Kidney (tissue), 13 donors: ENCODE measurements at regions not wholly inside any gene's neighbourhood (a gene's known extent, or its start where the extent isn't known, plus 50 kb on each side); places are given as distances from the start of the nearest gene placed in this dataset.

Experiments used
- DNase-seq, 5 donors: peaks; one replicate each; pipeline ENCODE4 v3.0.0-alpha.2; 2013 to 2020
- FAIRE-seq: peaks from 2 replicates; lab custom pipeline; 2012; peaks lifted over from hg19 to GRCh38; lab: Jason Lieb, UNC
- H3K27ac ChIP-seq, 2 donors: one replicate each; pipeline ENCODE4 v1.7.0; 2013; ENCODE audit warnings: low read depth in 2 of 2, low read length in 2 of 2, inconsistent platforms in 1 of 2
- H3K27me3 ChIP-seq: one replicate; pipeline ENCODE4 v1.7.1; 2013; ENCODE audit warnings: low read length, inconsistent platforms; ENCODE audit not compliant: control insufficient read depth, insufficient read depth
- H3K36me3 ChIP-seq, 3 donors: one replicate each; pipeline versions ENCODE4 v1.7.0 to v1.7.1; 2013; ENCODE audit warnings: low read length in 3 of 3, control low read depth in 1 of 3, inconsistent platforms in 1 of 3; ENCODE audit not compliant: insufficient read depth in 3 of 3, control insufficient read depth in 2 of 3
- H3K4me1 ChIP-seq, 3 donors: one replicate each; pipeline versions ENCODE4 v1.7.0 to v1.7.1; 2013; ENCODE audit warnings: low read length in 3 of 3, inconsistent platforms in 1 of 3, low read depth in 1 of 3; ENCODE audit not compliant: control insufficient read depth in 2 of 3, insufficient read depth in 2 of 3
- H3K4me3 ChIP-seq, 3 donors: one replicate each; pipeline versions ENCODE4 v1.7.0 to v1.8.1; 2013; ENCODE audit warnings: low read length in 3 of 3, control low read depth in 1 of 3, inconsistent platforms in 1 of 3
- H3K9ac ChIP-seq, 3 donors: one replicate each; pipeline versions ENCODE4 v1.7.0 to v1.7.1; 2013; ENCODE audit warnings: low read length in 3 of 3, control low read depth in 1 of 3, inconsistent platforms in 1 of 3
- H3K9me3 ChIP-seq, 3 donors: one replicate each; pipeline versions ENCODE4 v1.7.0 to v1.7.1; 2013; ENCODE audit warnings: low read length in 3 of 3, control low read depth in 1 of 3, inconsistent platforms in 1 of 3; ENCODE audit not compliant: control insufficient read depth in 2 of 3, insufficient read depth in 1 of 3
- CTCF ChIP-seq: IDR thresholded peaks from 3 replicates; pipeline ENCODE4 v1.5.1; 2012; ENCODE audit warnings: mild to moderate bottlenecking, moderate library complexity, borderline replicate concordance; ENCODE audit not compliant: insufficient read depth; ENCODE audit errors: extremely low read depth
- intact Hi-C: fragments of 100-400 bp; cut with DNase I; formaldehyde crosslinking; loops from one replicate; pipeline ENCODE4 v1.11.1; 2022
- donor health status: control.
- donor health status: control.
- donor health status: control.
- donor health status: control.
- donor health status: control.
- donor health status: DM: yes; HTN: yes; CAD: no.
- donor health status: Normal renal cell carcinoma (clear cell type).

- intact Hi-C loops, result no loop called here
- TF ChIP-seq CTCF, result no peak
These were observed 442.8 kb downstream of the ATP23 start for GRCh38 chr12:58384196-58384595.

DNA sequence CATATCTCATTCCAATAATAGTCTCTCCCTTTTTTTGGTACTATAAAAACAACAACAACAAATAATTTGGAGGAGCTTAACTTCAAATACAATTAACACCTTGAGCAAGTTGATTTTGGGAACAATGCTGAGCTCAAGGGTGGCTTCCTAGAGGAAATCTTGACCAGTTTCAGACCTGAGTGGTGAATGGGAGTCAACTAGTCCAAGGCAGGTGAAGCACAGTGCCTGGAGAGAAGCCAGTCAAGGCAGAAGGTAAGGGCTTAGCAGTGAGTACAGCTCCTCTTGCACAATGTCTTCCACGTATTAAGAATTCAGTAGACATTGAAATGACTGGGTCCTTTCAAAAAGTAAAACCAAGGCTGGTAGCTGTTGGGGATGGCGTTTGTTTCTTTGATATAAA, 444.8 kb downstream of the ATP23 start:
- DNase-seq (no peak), FAIRE-seq (no peak)
- no peak for TF ChIP-seq CTCF
- no peaks in the 10 kb centered on the region for H3K9me3 ChIP-seq
- intact Hi-C loops, result no loop called here
- no peak overlapping the region for H3K27ac ChIP-seq
- no peak overlapping the region for H3K9ac ChIP-seq
- no peak overlapping the region for H3K4me3 ChIP-seq
- H3K27me3 ChIP-seq, result no peaks in the 10 kb centered on the region
- no peaks in the 10 kb centered on the region for H3K4me1 ChIP-seq
- no peaks in the 10 kb centered on the region for H3K36me3 ChIP-seq

More at GRCh38 chr12:58384196-58384595, 442.8 kb downstream of the ATP23 start:
- DNase-seq (no peak), FAIRE-seq (no peak)
- no peak overlapping the region for H3K27ac ChIP-seq
- H3K9me3 ChIP-seq, result no peaks in the 10 kb centered on the region
- no peaks in the 10 kb centered on the region for H3K27me3 ChIP-seq
- no peaks in the 10 kb centered on the region for H3K36me3 ChIP-seq
- H3K4me3 ChIP-seq, result no peak overlapping the region
- no peaks in the 10 kb centered on the region for H3K4me1 ChIP-seq
- H3K9ac ChIP-seq, result no peak overlapping the region

GRCh38 chr12:58387199-58387598, 445.8 kb downstream of the ATP23 start:
- FAIRE-seq (no peak), DNase-seq (no peak)
- H3K9ac ChIP-seq, result no peak overlapping the region
- H3K27me3 ChIP-seq, result no peaks in the 10 kb centered on the region
- H3K4me3 ChIP-seq, result no peak overlapping the region
- no peaks in the 10 kb centered on the region for H3K9me3 ChIP-seq
- no peak for TF ChIP-seq CTCF
- H3K27ac ChIP-seq, result no peak overlapping the region
- no peaks in the 10 kb centered on the region for H3K36me3 ChIP-seq
- H3K4me1 ChIP-seq, result no peaks in the 10 kb centered on the region
- intact Hi-C loops, result no loop called here

- Histone ChIP-seq H3K9ac (no peak overlapping the region), H3K27me3 (no peaks in the 10 kb centered on the region), H3K36me3 (no peaks in the 10 kb centered on the region), H3K4me1 (no peaks in the 10 kb centered on the region), H3K4me3 (no peak overlapping the region), H3K27ac (no peak overlapping the region), H3K9me3 (no peaks in the 10 kb centered on the region)
- no peak for FAIRE-seq
- TF ChIP-seq CTCF, result no peak
- DNase-seq, result no peak
- intact Hi-C loops, result no loop called here
These were observed 446.9 kb downstream of the ATP23 start for GRCh38 chr12:58388261-58388660.
